Suprapubic skin (tissue), 4 donors: ENCODE measurements at regions not wholly inside any gene's neighbourhood (a gene's known extent, or its start where the extent isn't known, plus 50 kb on each side); places are given as distances from the start of the nearest gene placed in this dataset.

Experiments used
- DNase-seq, 2 donors: peaks; one replicate each; pipeline ENCODE4 v3.0.0-alpha.2; 2019; ENCODE audit warnings: low spot score in 2 of 2
- H3K27ac ChIP-seq: fragments of 200-600 bp; sonication (generic); one replicate; pipeline ENCODE4 v1.5.1; 2019
- H3K27me3 ChIP-seq: fragments of 200-600 bp; sonication (generic); one replicate; pipeline ENCODE4 v1.5.1; 2019
- H3K36me3 ChIP-seq: fragments of 200-600 bp; sonication (generic); one replicate; pipeline ENCODE4 v1.5.1; 2019
- H3K4me1 ChIP-seq: fragments of 200-600 bp; sonication (generic); one replicate; pipeline ENCODE4 v1.5.1; 2019
- H3K4me3 ChIP-seq: fragments of 200-600 bp; sonication (generic); one replicate; pipeline ENCODE4 v1.5.1; 2019; ENCODE audit warnings: mild to moderate bottlenecking
- H3K9me3 ChIP-seq: fragments of 200-600 bp; sonication (generic); one replicate; pipeline ENCODE4 v1.5.1; 2019
- EP300 ChIP-seq: sonication (generic); formaldehyde crosslinking; IDR thresholded peaks from one replicate; pipeline ENCODE4 v1.6.1; 2017; ENCODE audit warnings: antibody characterized with exemption
- POLR2A ChIP-seq, 2 donors: fragments of 450-650 bp; IDR thresholded peaks; one replicate each; pipeline ENCODE4 v1.6.1; 2017; ENCODE audit warnings: antibody characterized with exemption in 2 of 2, mild to moderate bottlenecking in 2 of 2, moderate library complexity in 2 of 2
- POLR2AphosphoS5 ChIP-seq, 3 donors: sonication (generic); formaldehyde crosslinking; IDR thresholded peaks; one replicate each; pipeline ENCODE4 v1.6.1; 2017; ENCODE audit warnings: antibody characterized with exemption in 3 of 3
- WGBS: methylation state at CpG from one replicate; pipeline ENCODE4 v1.1.5; 2018; 5-methylcytosine and 5-hydroxymethylcytosine counted together
- TF ChIP-seq, protein P1 (sequence below), 2 donors: fragments of 200-600 bp in 1 of 2; fragments of 450-650 bp in 1 of 2; sonication (generic) in 1 of 2; IDR thresholded peaks; one replicate each; pipeline ENCODE4 v1.5.1; 2016 to 2019; ENCODE audit warnings: antibody characterized with exemption in 2 of 2, mild to moderate bottlenecking in 1 of 2, moderate library complexity in 1 of 2

DNA sequence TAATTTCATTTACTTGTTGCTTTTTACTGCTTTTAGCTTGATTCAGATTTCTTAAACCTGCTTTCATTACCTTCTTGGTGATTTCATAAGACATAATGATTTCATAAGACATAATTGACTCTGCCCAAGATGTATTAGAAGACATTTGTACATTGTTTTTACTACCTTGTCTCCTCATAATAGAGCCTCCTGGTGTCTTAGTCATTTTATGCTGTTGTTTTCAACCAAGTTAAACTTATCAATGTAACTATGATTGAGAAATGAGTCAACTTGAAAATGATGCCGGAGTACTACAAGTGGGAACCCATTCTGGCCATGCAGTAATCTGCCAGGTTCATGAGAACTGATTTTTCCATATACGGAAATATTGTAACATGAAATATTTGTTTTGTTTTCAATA is 573.6 kb downstream of the MMUT start:
- Histone ChIP-seq H3K4me3 (no peak overlapping the region), H3K27ac (no peak overlapping the region), H3K9me3 (no peaks in the 10 kb centered on the region), H3K36me3 (no peaks in the 10 kb centered on the region), H3K4me1 (no peaks in the 10 kb centered on the region), H3K27me3 (no peaks in the 10 kb centered on the region)
- no peak for DNase-seq
- TF ChIP-seq, protein P1, sequence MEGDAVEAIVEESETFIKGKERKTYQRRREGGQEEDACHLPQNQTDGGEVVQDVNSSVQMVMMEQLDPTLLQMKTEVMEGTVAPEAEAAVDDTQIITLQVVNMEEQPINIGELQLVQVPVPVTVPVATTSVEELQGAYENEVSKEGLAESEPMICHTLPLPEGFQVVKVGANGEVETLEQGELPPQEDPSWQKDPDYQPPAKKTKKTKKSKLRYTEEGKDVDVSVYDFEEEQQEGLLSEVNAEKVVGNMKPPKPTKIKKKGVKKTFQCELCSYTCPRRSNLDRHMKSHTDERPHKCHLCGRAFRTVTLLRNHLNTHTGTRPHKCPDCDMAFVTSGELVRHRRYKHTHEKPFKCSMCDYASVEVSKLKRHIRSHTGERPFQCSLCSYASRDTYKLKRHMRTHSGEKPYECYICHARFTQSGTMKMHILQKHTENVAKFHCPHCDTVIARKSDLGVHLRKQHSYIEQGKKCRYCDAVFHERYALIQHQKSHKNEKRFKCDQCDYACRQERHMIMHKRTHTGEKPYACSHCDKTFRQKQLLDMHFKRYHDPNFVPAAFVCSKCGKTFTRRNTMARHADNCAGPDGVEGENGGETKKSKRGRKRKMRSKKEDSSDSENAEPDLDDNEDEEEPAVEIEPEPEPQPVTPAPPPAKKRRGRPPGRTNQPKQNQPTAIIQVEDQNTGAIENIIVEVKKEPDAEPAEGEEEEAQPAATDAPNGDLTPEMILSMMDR (IDR thresholded peaks at IDR 0.05): no peak
- no peak for TF ChIP-seq POLR2A (IDR thresholded peaks at IDR 0.05)
- TF ChIP-seq POLR2AphosphoS5 (IDR thresholded peaks at IDR 0.05): no peak
- no peak for TF ChIP-seq EP300
- WGBS: 84% methylated on average over 2 of the region's 2 CpGs

DNA sequence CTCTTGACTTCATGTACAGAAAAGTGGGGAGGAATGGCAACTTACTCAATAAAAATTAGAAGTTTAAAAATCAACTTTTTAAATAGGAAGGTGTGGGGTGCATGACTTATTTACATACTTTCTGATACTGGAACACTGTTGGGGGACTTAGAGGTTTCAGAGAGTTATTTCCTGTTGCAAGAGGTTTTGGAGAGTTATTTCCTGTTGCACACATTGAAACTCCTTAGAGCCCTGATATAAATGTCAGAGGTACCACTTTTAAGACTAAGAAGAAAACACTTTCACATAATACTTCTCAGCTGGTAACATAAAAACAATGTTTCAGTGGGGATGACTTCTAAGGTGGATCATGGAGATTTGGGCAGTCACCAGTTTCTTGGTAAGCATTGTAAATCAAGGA is 579.9 kb downstream of the MMUT start:
- H3K27ac ChIP-seq: no peak overlapping the region
- no peak for DNase-seq
- no peak for TF ChIP-seq EP300
- TF ChIP-seq, protein P1 (IDR thresholded peaks at IDR 0.05): no peak
- TF ChIP-seq POLR2AphosphoS5 (IDR thresholded peaks at IDR 0.05): no peak
- no peak for TF ChIP-seq POLR2A (IDR thresholded peaks at IDR 0.05)
- no peaks in the 10 kb centered on the region for H3K27me3 ChIP-seq
- no peaks in the 10 kb centered on the region for H3K4me1 ChIP-seq
- no peaks in the 10 kb centered on the region for H3K9me3 ChIP-seq
- H3K4me3 ChIP-seq: no peak overlapping the region
- H3K36me3 ChIP-seq: no peaks in the 10 kb centered on the region

DNA sequence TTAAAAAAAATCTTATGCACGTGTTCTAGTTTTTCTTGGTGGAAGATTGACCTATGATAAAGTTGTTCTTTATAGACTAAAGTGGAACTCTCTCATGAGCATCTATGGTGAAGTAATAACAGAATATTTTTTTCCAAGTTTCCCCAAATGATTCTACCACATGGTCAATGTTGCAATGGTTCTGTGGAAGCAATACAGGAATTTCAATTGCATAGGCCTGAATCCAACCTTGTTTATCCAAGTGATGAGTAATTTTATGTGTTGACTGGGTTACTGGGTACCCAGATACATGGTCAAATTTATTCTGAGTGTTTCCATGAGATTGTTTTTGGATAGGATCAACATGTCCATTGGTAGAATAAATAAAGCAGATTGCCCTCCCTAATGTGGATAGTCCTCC is 581.5 kb downstream of the MMUT start:
- TF ChIP-seq EP300: no peak
- TF ChIP-seq, protein P1 (IDR thresholded peaks at IDR 0.05): no peak
- TF ChIP-seq POLR2A (IDR thresholded peaks at IDR 0.05): no peak
- TF ChIP-seq POLR2AphosphoS5 (IDR thresholded peaks at IDR 0.05): no peak
- H3K27ac ChIP-seq: no peak overlapping the region
- no peaks in the 10 kb centered on the region for H3K27me3 ChIP-seq
- H3K4me3 ChIP-seq: no peak overlapping the region
- no peaks in the 10 kb centered on the region for H3K4me1 ChIP-seq
- H3K9me3 ChIP-seq: no peaks in the 10 kb centered on the region
- 77% methylated on average over 1 of the region's 1 CpG for WGBS
- H3K36me3 ChIP-seq: no peaks in the 10 kb centered on the region
- no peak for DNase-seq

DNA sequence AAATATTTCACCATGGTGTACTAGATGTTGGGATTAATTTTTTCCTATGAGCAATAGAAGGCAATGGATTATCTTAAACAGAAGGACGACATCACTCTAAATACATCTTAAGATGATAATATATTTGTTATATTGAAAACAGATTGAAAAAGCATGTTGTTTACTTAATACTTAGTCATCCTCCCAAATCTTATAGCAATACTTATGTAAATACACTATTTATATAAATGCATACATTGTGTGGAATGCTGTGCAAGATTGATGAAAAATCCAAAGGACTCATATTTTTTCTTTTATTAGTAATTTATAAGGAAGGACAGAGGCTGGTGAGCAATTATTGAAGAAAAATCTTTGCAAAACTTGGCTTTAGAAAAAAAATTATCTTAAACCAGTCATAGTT is 593.5 kb downstream of the MMUT start:
- H3K9me3 ChIP-seq: no peaks in the 10 kb centered on the region
- H3K4me3 ChIP-seq: no peak overlapping the region
- no peaks in the 10 kb centered on the region for H3K36me3 ChIP-seq
- no peak for DNase-seq
- H3K4me1 ChIP-seq: no peaks in the 10 kb centered on the region
- no peak overlapping the region for H3K27ac ChIP-seq
- WGBS: 83% methylated on average over 1 of the region's 1 CpG
- H3K27me3 ChIP-seq: no peaks in the 10 kb centered on the region
- TF ChIP-seq EP300 (no peak), POLR2A (IDR thresholded peaks at IDR 0.05) (no peak), POLR2AphosphoS5 (IDR thresholded peaks at IDR 0.05) (no peak)
- TF ChIP-seq, protein P1 (IDR thresholded peaks at IDR 0.05): no peak

DNA sequence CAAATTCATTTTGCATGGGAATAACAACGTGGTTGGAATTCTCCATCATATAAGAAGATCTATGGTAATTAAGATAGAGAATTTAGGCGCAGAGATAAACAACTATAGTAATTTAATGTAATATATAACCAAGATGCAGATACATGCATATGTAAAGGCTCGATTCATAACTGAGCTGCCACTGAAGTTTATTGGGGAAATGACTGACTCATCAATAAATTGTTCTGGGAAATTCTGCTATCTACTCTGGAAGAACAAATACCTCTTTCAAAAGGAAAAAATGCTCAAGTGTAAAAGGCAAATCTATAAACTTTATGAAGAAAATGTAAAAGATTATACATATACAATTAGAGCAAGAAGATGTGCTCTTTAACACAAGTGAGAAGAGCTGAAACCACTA is 596.4 kb downstream of the MMUT start:
- TF ChIP-seq EP300: no peak
- no peak for TF ChIP-seq POLR2AphosphoS5 (IDR thresholded peaks at IDR 0.05)
- TF ChIP-seq, protein P1 (IDR thresholded peaks at IDR 0.05): no peak
- no peak for TF ChIP-seq POLR2A (IDR thresholded peaks at IDR 0.05)
- H3K4me3 ChIP-seq: no peak overlapping the region
- H3K27me3 ChIP-seq: no peaks in the 10 kb centered on the region
- no peak overlapping the region for H3K27ac ChIP-seq
- H3K36me3 ChIP-seq: no peaks in the 10 kb centered on the region
- no peaks in the 10 kb centered on the region for H3K9me3 ChIP-seq
- 90% methylated on average over 3 of the region's 3 CpGs for WGBS
- no peaks in the 10 kb centered on the region for H3K4me1 ChIP-seq
- no peak for DNase-seq
